GM12864 (cell line): ENCODE measurements at regions not wholly inside any gene's neighbourhood (a gene's known extent, or its start where the extent isn't known, plus 50 kb on each side); places are given as distances from the start of the nearest gene placed in this dataset.

Experiments
- DNase-seq: peaks from one replicate; pipeline ENCODE4 v3.0.0-alpha.2; 2011; ENCODE audit warnings: low read depth
- H3K4me3 ChIP-seq: 2 replicates; pipeline ENCODE4 v1.5.1; 2011; ENCODE audit warnings: mild to moderate bottlenecking, low read depth, low read length, control low read depth
- TF ChIP-seq, protein P1 (sequence below): IDR thresholded peaks from 2 replicates; pipeline ENCODE4 v1.5.1; 2011; ENCODE audit warnings: low read depth, mild to moderate bottlenecking, moderate library complexity, low read length, control low read depth, inconsistent platforms; ENCODE audit errors: missing control alignments

DNA sequence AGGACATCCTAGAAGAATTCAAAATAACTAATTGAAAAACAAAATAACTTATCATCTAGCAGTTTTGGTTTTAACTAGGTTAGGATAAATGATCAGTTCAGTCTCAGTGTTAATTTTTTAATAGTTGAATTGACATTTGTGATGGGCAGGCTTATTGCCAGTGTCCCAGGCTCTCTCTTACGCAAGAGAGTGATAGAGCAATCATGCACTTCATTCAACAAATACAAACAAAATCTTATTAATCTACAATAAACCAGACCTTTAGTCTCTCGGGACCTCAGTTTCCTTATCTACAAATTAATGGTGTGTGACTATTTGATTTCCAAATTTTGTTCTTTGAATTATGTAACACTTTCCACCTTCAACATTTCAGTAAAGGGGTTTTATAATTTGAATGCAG is 385.9 kb upstream of the JAG1 start:
- TF ChIP-seq, protein P1, sequence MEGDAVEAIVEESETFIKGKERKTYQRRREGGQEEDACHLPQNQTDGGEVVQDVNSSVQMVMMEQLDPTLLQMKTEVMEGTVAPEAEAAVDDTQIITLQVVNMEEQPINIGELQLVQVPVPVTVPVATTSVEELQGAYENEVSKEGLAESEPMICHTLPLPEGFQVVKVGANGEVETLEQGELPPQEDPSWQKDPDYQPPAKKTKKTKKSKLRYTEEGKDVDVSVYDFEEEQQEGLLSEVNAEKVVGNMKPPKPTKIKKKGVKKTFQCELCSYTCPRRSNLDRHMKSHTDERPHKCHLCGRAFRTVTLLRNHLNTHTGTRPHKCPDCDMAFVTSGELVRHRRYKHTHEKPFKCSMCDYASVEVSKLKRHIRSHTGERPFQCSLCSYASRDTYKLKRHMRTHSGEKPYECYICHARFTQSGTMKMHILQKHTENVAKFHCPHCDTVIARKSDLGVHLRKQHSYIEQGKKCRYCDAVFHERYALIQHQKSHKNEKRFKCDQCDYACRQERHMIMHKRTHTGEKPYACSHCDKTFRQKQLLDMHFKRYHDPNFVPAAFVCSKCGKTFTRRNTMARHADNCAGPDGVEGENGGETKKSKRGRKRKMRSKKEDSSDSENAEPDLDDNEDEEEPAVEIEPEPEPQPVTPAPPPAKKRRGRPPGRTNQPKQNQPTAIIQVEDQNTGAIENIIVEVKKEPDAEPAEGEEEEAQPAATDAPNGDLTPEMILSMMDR: no peak
- H3K4me3 ChIP-seq: no peak overlapping the region

DNA sequence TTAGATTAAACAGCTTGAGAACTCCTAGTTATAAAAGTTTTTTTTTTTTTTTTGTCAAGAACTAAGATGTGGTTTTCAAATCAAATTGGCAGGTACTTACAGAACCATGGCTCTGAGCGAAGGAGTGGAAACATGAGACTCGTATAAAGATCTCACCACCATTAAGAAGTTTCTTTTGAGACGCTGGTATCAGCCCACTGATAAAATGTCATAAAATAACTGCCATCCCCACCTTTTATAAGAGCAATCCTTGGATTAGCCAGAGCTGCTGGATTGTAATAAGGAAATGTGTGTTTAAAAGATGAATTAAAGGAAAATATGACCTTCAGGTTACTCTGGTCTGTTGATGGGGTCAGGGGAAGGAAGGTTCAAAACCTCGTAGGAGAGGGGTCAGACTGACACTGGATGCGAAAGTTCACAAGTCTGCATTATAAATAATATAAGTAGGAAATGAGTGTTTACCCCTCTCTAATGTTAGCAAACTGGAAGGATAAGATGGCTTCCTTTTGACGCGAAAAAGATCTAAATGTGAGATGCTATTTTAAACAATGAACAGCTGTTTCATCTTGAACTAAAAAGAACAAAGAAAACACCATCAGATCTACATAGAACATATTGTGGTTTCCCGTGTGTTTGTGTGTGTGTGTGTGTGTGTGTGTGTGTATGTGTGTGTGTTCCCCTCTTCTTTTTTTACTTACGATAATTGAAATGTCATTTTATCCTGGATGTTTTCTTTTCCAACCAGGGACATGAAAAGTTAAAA is 386.8 kb upstream of the JAG1 start:
- TF ChIP-seq, protein P1: no peak
- DNase-seq: no peak
- H3K4me3 ChIP-seq: no peak overlapping the region

More for the DNA sequence above, 385.9 kb upstream of the JAG1 start:
- no peak for DNase-seq

DNA sequence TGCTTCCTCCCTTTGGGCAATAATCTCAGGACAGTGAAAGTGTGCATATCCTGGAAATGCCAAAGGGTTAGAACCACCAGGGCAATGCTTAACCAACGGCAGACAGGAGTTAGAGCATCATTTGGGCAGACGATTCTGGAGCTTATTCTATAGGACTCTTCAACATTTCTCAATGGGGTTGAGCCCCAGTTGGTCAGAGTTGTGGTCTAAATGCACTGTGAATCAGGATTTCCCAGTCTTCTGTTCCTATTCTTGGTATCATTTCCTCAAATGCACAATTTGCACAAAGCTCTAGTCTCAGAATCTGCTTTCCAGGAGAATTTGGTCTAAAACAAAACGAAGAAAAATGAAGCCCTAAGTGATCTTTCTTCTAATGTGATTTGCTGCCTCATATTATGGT is 389.6 kb upstream of the JAG1 start:
- TF ChIP-seq, protein P1: no peak
- no peak for DNase-seq
- H3K4me3 ChIP-seq: no peak overlapping the region

DNA sequence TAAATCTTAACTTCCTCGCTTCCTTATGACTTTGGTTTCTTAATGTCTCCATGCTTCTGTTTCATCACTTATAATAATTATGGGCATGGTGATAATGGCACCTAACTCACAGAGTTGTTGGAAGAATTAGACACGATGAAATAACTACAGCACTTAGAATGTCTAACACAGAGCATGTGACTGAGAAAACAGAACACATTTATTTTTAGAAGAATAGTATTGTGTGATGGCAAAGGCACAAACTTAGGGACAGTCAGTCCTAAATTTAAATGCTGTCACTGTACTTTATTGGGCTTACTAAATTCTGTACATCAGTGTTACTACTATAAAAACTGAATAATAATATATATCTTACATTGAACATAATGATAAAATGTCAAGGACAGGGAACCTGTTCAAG is 391.1 kb upstream of the JAG1 start:
- no peak overlapping the region for H3K4me3 ChIP-seq
- no peak for DNase-seq
- TF ChIP-seq, protein P1: no peak

- no peak overlapping the region for H3K4me3 ChIP-seq
- TF ChIP-seq, protein P1: no peak
- no peak for DNase-seq
Observed at GRCh38 chr20:11067359-11067758, 393.6 kb upstream of the JAG1 start.

DNA sequence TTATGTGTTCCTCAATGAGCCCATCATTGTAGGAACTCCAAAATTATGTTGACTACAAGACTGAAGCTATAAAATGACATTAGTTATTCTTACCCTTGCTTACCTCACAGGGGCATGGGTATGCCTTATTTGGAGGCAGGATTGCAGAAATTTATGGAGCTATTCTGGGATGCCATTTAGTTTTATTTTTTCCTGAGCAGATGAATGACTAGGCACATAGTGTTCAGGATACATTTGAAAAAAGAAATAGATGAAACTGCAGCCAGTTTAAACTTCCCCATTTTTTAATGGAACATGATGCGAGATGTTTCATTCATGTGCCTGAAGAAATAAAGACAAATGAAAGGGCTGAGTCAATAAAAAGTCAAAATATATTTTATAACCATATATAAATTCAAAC is 399.2 kb upstream of the JAG1 start:
- TF ChIP-seq, protein P1: no peak
- no peak overlapping the region for H3K4me3 ChIP-seq

GRCh38 chr20:11076434-11077105 is 402.8 kb upstream of the JAG1 start:
- no peak overlapping the region for H3K4me3 ChIP-seq
- TF ChIP-seq, protein P1: no peak
- no peak for DNase-seq

More for the DNA sequence above, 399.2 kb upstream of the JAG1 start:
- no peak for DNase-seq
